Body of pancreas (tissue), 4 donors: ENCODE measurements at regions not wholly inside any gene's neighbourhood (a gene's known extent, or its start where the extent isn't known, plus 50 kb on each side); places are given as distances from the start of the nearest gene placed in this dataset.

Experiments used
- CTCF ChIP-seq, 7 experiments: fragments of 450-650 bp in 4 of 7; fragments of 200-600 bp in 3 of 7; sonication (generic) in 3 of 7; IDR thresholded peaks; one replicate each; pipeline ENCODE4 v1.5.1; 2016 to 2019; ENCODE audit warnings: antibody characterized with exemption in 7 of 7
- POLR2A ChIP-seq, 3 donors: fragments of 450-650 bp; IDR thresholded peaks; one replicate each; pipeline ENCODE4 v1.6.1; 2016; ENCODE audit warnings: antibody characterized with exemption in 3 of 3, mild to moderate bottlenecking in 2 of 3

DNA sequence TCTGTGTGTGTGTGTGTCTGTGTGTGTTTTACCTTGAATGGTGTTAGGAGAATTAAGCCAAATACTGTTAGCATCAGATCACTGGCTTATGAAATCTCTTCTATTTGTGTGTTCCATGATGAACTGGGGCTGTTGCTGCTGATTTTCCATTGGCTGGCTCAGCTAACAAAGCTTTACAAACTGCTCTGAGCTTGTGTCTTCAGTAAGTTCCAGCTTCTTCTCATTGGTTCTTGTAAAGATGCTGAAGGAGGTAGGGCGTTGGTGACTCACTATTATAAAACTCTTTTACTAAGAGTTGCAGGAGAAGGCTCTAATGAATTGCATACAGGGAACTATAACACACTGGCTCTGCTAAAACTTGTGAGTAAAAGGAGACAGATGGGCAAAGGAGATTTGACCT, 136.4 kb upstream of the PRKCQ start:
- TF ChIP-seq CTCF (IDR thresholded peaks at IDR 0.05) (no peak), POLR2A (IDR thresholded peaks at IDR 0.05) (no peak)
